B cell (primary cell): ENCODE measurements at regions not wholly inside any gene's neighbourhood (a gene's known extent, or its start where the extent isn't known, plus 50 kb on each side); places are given as distances from the start of the nearest gene placed in this dataset.

Experiments
- ATAC-seq: fragments of 200-7000 bp; cut with Tn5 transposase; one replicate; pipeline ENCODE4 v1.10.0; 2021; ENCODE audit warnings: low read depth, mild to moderate bottlenecking, moderate number of reproducible peaks, moderate library complexity
- CTCF ChIA-PET: fragments of 350-600 bp; sonication (Branson Sonifier 250); formaldehyde crosslinking; loops from one replicate; lab custom pipeline; 2021; ENCODE audit warnings: antibody characterized with exemption, inconsistent platforms; lab: Charles Lee
- POLR2A ChIA-PET: fragments of 350-600 bp; sonication (Branson Sonifier 250); formaldehyde crosslinking; loops from one replicate; lab custom pipeline; 2021; ENCODE audit warnings: antibody characterized with exemption; lab: Charles Lee
- DNase-seq: peaks from one replicate; pipeline ENCODE4 v3.0.0; 2013
- H2AFZ ChIP-seq: 2 replicates; pipeline ENCODE4 v1.6.1; 2012; ENCODE audit warnings: mild to moderate bottlenecking, low read depth, low read length; ENCODE audit not compliant: insufficient read depth, poor library complexity, severe bottlenecking
- H3K27ac ChIP-seq, 2 donors: 1 replicate in 1 of 2; 2 replicates in 1 of 2; pipeline ENCODE4 v1.5.1; 2012 to 2013; ENCODE audit warnings: low read length in 2 of 2, mild to moderate bottlenecking in 2 of 2, moderate library complexity in 1 of 2
- H3K27me3 ChIP-seq, 4 experiments: fragments of 200-600 bp in 1 of 4; sonication (generic) in 1 of 4; replicated peaks in 1 of 4; 1 replicate in 2 of 4; 2 replicates in 2 of 4; pipeline versions ENCODE4 v1.6.1 to v1.7.0; 2013 to 2016; ENCODE audit warnings: low read length in 3 of 4, mild to moderate bottlenecking in 2 of 4, mixed read lengths in 1 of 4, moderate library complexity in 1 of 4; ENCODE audit not compliant: insufficient read depth in 4 of 4, control insufficient read depth in 3 of 4; ENCODE audit errors: control extremely low read depth in 1 of 4
- H3K36me3 ChIP-seq, 2 experiments: replicated peaks in 1 of 2; 1 replicate in 1 of 2; 2 replicates in 1 of 2; pipeline versions ENCODE4 v1.6.1 to v1.7.1; 2013; ENCODE audit warnings: low read length in 1 of 2; ENCODE audit not compliant: insufficient read depth in 2 of 2, control insufficient read depth in 1 of 2; ENCODE audit errors: control extremely low read depth in 1 of 2, extremely low read depth in 1 of 2
- H3K4me1 ChIP-seq, 2 donors: fragments of 200-600 bp in 1 of 2; sonication (generic) in 1 of 2; 1 replicate in 1 of 2; 2 replicates in 1 of 2; pipeline versions ENCODE4 v1.5.1 to v1.6.1; 2013 to 2017; ENCODE audit warnings: low read length in 2 of 2; ENCODE audit not compliant: control insufficient read depth in 2 of 2, insufficient read depth in 2 of 2
- H3K4me2 ChIP-seq: replicated peaks from 2 replicates; pipeline ENCODE3; 2012; ENCODE audit warnings: mild to moderate bottlenecking, low read depth, low read length; ENCODE audit not compliant: poor library complexity, severe bottlenecking
- H3K4me3 ChIP-seq, 5 experiments: fragments of 200-600 bp in 1 of 5; sonication (generic) in 1 of 5; 1 replicate in 3 of 5; 2 replicates in 2 of 5; pipeline versions ENCODE4 v1.5.1 to v1.7.0; 2011 to 2016; ENCODE audit warnings: low read length in 4 of 5, mild to moderate bottlenecking in 4 of 5, low read depth in 2 of 5, control low read depth in 1 of 5, moderate library complexity in 1 of 5; ENCODE audit not compliant: insufficient read depth in 1 of 5; ENCODE audit errors: control extremely low read depth in 1 of 5, extremely low read depth in 1 of 5
- H3K79me2 ChIP-seq: fragments of 200-600 bp; sonication (generic); one replicate; pipeline ENCODE4 v1.6.0; 2016; ENCODE audit warnings: low read length; ENCODE audit not compliant: control insufficient read depth, insufficient read depth
- H3K9ac ChIP-seq: fragments of 200-600 bp; sonication (generic); 2 replicates; pipeline ENCODE4 v1.6.1; 2017; ENCODE audit warnings: mild to moderate bottlenecking, low read length, moderate library complexity
- H3K9me3 ChIP-seq, 3 donors: one replicate each; pipeline versions ENCODE4 v1.6.1 to v1.7.1; 2013; ENCODE audit warnings: low read length in 2 of 3; ENCODE audit not compliant: control insufficient read depth in 2 of 3, insufficient read depth in 1 of 3; ENCODE audit errors: control extremely low read depth in 1 of 3
- H4K20me1 ChIP-seq: 2 replicates; pipeline ENCODE4 v1.6.0; 2012; ENCODE audit warnings: mild to moderate bottlenecking, low read length; ENCODE audit not compliant: insufficient read depth, control insufficient read depth, poor library complexity, severe bottlenecking
- H3K27ac Mint-ChIP-seq: one replicate; pipeline ENCODE4 v1.8.0; 2021; ENCODE audit warnings: mixed read lengths
- H3K27me3 Mint-ChIP-seq: one replicate; pipeline ENCODE4 v1.8.0; 2021; ENCODE audit warnings: mixed read lengths
- H3K4me1 Mint-ChIP-seq: one replicate; pipeline ENCODE4 v1.8.0; 2021; ENCODE audit warnings: mixed read lengths
- H3K4me3 Mint-ChIP-seq: one replicate; pipeline ENCODE4 v1.8.0; 2021; ENCODE audit warnings: mixed read lengths
- H3K9me3 Mint-ChIP-seq: one replicate; pipeline ENCODE4 v1.8.0; 2022; ENCODE audit warnings: mixed read lengths; ENCODE audit not compliant: insufficient read depth
- EZH2 ChIP-seq: IDR thresholded peaks from 2 replicates; pipeline ENCODE4 v1.6.1; 2012; ENCODE audit warnings: borderline replicate concordance, low read depth, mild to moderate bottlenecking, moderate library complexity, low read length; ENCODE audit not compliant: insufficient read depth, poor library complexity, severe bottlenecking
- WGBS: methylation state at CpG from one replicate; pipeline ENCODE4 v1.1.5; 2013; ENCODE audit warnings: missing lambda C conversion rate; ENCODE audit not compliant: insufficient coverage; 5-methylcytosine and 5-hydroxymethylcytosine counted together
- intact Hi-C: fragments of 100-400 bp; cut with micrococcal nuclease; formaldehyde crosslinking; loops from one replicate; pipeline ENCODE4 v1.10.0; 2022
- TF ChIP-seq, protein P1 (sequence below): fragments of 200-600 bp; IDR thresholded peaks from one replicate; pipeline ENCODE4 v1.8.0; 2022; ENCODE audit warnings: antibody characterized with exemption, mild to moderate bottlenecking

DNA sequence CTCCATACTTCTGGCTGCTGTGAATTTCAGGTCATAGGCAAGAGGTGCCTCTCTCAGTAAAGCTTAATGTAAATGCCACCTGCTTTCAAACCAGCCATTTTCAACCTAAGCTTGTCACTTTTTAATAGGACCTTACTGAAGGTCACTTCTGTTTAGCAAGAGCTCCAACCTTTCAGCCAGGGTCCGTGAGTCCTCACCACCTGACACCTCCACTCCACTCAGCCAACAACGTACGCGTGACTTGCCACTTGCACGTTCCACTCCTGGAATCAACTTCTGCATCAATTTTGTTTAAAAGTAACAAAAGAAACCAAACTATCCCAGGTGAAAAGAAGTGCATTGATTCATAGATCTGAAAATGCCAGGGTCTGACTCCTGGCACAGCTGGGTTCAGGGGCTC, 114.4 kb downstream of the TRIM29 start:
- Histone ChIP-seq H3K4me2 (no peak overlapping the region), H4K20me1 (no peaks in the 10 kb centered on the region), H3K79me2 (no peaks in the 10 kb centered on the region), H3K27me3 (peaks cover 0 to 6% (median 0%) of the 10 kb centered on the region in 4 experiments), H3K9me3 (no peaks in the 10 kb centered on the region), H3K4me1 (no peaks in the 10 kb centered on the region), H3K4me3 (no peak overlapping the region), H2AFZ (no peak overlapping the region), H3K9ac (no peak overlapping the region), H3K27ac (no peak overlapping the region), H3K36me3 (no peaks in the 10 kb centered on the region)
- no peak overlapping the region for H3K4me3 Mint-ChIP-seq
- no peaks in the 10 kb centered on the region for H3K4me1 Mint-ChIP-seq
- WGBS = 75% methylated on average over 4 of the region's 5 CpGs
- no peak for ATAC-seq
- ChIA-PET POLR2A (no interaction called here), CTCF (no interaction called here)
- intact Hi-C loops = no loop called here
- no peak overlapping the region for H3K27ac Mint-ChIP-seq
- H3K27me3 Mint-ChIP-seq = peaks cover 8% of the 10 kb centered on the region
- H3K9me3 Mint-ChIP-seq = no peaks in the 10 kb centered on the region
- TF ChIP-seq EZH2 = no peak
- TF ChIP-seq, protein P1, sequence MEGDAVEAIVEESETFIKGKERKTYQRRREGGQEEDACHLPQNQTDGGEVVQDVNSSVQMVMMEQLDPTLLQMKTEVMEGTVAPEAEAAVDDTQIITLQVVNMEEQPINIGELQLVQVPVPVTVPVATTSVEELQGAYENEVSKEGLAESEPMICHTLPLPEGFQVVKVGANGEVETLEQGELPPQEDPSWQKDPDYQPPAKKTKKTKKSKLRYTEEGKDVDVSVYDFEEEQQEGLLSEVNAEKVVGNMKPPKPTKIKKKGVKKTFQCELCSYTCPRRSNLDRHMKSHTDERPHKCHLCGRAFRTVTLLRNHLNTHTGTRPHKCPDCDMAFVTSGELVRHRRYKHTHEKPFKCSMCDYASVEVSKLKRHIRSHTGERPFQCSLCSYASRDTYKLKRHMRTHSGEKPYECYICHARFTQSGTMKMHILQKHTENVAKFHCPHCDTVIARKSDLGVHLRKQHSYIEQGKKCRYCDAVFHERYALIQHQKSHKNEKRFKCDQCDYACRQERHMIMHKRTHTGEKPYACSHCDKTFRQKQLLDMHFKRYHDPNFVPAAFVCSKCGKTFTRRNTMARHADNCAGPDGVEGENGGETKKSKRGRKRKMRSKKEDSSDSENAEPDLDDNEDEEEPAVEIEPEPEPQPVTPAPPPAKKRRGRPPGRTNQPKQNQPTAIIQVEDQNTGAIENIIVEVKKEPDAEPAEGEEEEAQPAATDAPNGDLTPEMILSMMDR = no peak
- no peak for DNase-seq

DNA sequence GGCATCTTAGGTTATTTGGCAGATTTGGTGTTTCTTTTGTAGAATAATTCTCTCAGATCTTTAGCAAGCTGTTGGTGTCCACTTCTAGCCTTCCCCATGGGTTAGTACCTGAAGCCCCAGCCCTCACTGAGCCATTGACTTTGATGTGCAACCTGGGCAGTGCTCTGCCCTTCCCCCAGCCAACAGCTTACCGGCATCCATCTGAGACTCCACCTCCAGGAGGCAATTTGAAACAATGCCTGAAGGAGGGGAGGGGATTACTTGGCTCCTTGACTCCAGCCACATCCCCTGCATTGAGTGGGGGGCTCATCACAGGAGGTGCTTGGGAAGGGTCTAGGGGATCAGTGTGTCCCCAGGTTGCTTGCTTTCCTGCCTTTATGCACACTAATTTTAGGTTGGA, 114.8 kb downstream of the TRIM29 start:
- no peak overlapping the region for H3K27ac ChIP-seq
- no peak overlapping the region for H3K9ac ChIP-seq
- DNase-seq = no peak
- POLR2A ChIA-PET = no interaction called here
- no peaks in the 10 kb centered on the region for H3K4me1 ChIP-seq
- CTCF ChIA-PET = no interaction called here
- no peak overlapping the region for H2AFZ ChIP-seq
- no peaks in the 10 kb centered on the region for H3K79me2 ChIP-seq
- Mint-ChIP-seq H3K27me3 (peaks cover 8% of the 10 kb centered on the region), H3K27ac (no peak overlapping the region), H3K4me1 (no peaks in the 10 kb centered on the region), H3K4me3 (no peak overlapping the region), H3K9me3 (no peaks in the 10 kb centered on the region)
- ATAC-seq = no peak
- intact Hi-C loops = no loop called here
- TF ChIP-seq EZH2 = no peak
- TF ChIP-seq, protein P1 = no peak
- WGBS = no CpG with 5 or more reads among the region's 1 CpG
- H3K27me3 ChIP-seq = peaks cover 0 to 6% (median 1%) of the 10 kb centered on the region in 4 experiments
- H3K4me3 ChIP-seq = no peak overlapping the region
- H3K9me3 ChIP-seq = no peaks in the 10 kb centered on the region
- no peak overlapping the region for H3K4me2 ChIP-seq
- no peaks in the 10 kb centered on the region for H3K36me3 ChIP-seq
- H4K20me1 ChIP-seq = no peaks in the 10 kb centered on the region
